ENCODE measurements at regions not wholly inside any gene's neighbourhood (a gene's known extent, or its start where the extent isn't known, plus 50 kb on each side); places are given as distances from the start of the nearest gene placed in this dataset.

DNA sequence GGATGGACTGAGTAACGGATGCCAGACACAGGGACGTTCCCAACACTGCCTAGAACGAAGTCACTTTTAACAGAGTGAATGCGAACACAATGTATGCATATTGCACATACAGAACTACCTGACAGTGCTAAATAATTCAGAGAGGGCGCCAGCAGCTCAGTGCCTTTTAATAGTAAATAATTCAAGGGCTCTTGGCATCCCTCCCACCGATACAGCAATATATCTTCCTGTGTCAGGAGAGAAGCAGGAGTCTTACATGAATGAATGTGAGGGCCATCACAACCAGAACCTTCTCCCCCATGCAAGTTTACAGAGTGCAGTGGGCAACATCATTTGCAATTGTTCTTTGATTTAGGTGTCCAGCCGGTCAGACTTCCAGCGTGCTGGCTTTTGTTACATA lies 88.4 kb upstream of the KCNG1 start:
- TF ChIP-seq, protein P1, sequence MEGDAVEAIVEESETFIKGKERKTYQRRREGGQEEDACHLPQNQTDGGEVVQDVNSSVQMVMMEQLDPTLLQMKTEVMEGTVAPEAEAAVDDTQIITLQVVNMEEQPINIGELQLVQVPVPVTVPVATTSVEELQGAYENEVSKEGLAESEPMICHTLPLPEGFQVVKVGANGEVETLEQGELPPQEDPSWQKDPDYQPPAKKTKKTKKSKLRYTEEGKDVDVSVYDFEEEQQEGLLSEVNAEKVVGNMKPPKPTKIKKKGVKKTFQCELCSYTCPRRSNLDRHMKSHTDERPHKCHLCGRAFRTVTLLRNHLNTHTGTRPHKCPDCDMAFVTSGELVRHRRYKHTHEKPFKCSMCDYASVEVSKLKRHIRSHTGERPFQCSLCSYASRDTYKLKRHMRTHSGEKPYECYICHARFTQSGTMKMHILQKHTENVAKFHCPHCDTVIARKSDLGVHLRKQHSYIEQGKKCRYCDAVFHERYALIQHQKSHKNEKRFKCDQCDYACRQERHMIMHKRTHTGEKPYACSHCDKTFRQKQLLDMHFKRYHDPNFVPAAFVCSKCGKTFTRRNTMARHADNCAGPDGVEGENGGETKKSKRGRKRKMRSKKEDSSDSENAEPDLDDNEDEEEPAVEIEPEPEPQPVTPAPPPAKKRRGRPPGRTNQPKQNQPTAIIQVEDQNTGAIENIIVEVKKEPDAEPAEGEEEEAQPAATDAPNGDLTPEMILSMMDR (IDR thresholded peaks at IDR 0.05; ENCODE audit: low read length) = no peak
- no peak for TF ChIP-seq EZH2 (optimal IDR thresholded peaks at IDR 0.05; ENCODE audit: low read depth, low read length)
